SU-DHL-6 (cell line): ENCODE measurements at regions not wholly inside any gene's neighbourhood (a gene's known extent, or its start where the extent isn't known, plus 50 kb on each side); places are given as distances from the start of the nearest gene placed in this dataset.

Source experiments
- H2AFZ ChIP-seq: fragments of 200-600 bp; sonication (generic); 2 replicates; pipeline ENCODE4 v1.6.1; 2014; ENCODE audit warnings: low read depth, mild to moderate bottlenecking, moderate library complexity, mixed read lengths, antibody characterized with exemption, low read length; ENCODE audit not compliant: severe bottlenecking
- H3F3A ChIP-seq: fragments of 200-600 bp; shearing (Covaris generic); 2 replicates; pipeline ENCODE4 v1.6.0; 2016; ENCODE audit warnings: antibody characterized with exemption, mild to moderate bottlenecking; ENCODE audit not compliant: insufficient read depth
- H3K27ac ChIP-seq: fragments of 200-600 bp; sonication (generic); 2 replicates; pipeline ENCODE4 v1.5.1; 2016; ENCODE audit warnings: low read depth, mild to moderate bottlenecking, low read length, moderate library complexity, mixed read lengths
- H3K27me3 ChIP-seq: fragments of 200-600 bp; sonication (generic), shearing (Covaris generic); 2 replicates; pipeline ENCODE4 v1.6.0; 2014; ENCODE audit warnings: mild to moderate bottlenecking, low read length
- H3K36me3 ChIP-seq: fragments of 200-600 bp; sonication (generic); 2 replicates; pipeline ENCODE4 v1.6.1; 2014; ENCODE audit warnings: mild to moderate bottlenecking, low read length, mixed read lengths
- H3K4me2 ChIP-seq: fragments of 300-600, 200-600 bp; shearing (Covaris generic), sonication (generic); 2 replicates; pipeline ENCODE4 v1.6.0; 2014; ENCODE audit warnings: low read length, low read depth, mild to moderate bottlenecking; ENCODE audit not compliant: poor library complexity, severe bottlenecking
- H3K4me3 ChIP-seq: fragments of 200-600 bp; sonication (generic); 2 replicates; pipeline ENCODE4 v1.5.1; 2014; ENCODE audit warnings: antibody characterized with exemption, low read length, mild to moderate bottlenecking, mixed read lengths; ENCODE audit not compliant: insufficient read depth, poor library complexity, severe bottlenecking
- H3K79me2 ChIP-seq: fragments of 200-600 bp; sonication (generic); 2 replicates; pipeline ENCODE4 v1.6.1; 2014; ENCODE audit warnings: mild to moderate bottlenecking, low read length, moderate library complexity; ENCODE audit not compliant: insufficient read depth
- H3K9ac ChIP-seq: fragments of 200-600 bp; sonication (generic); 2 replicates; pipeline ENCODE4 v1.7.0; 2014; ENCODE audit warnings: mild to moderate bottlenecking, low read length
- H3K9me2 ChIP-seq: fragments of 200-600 bp; sonication (generic); replicated peaks from 2 replicates; pipeline ENCODE4 v1.6.1; 2014; ENCODE audit warnings: low read length; ENCODE audit not compliant: insufficient read depth
- H3K9me3 ChIP-seq: fragments of 200-600 bp; sonication (generic); 2 replicates; pipeline ENCODE4 v1.6.1; 2014; ENCODE audit warnings: low read length, mixed read lengths; ENCODE audit not compliant: insufficient read depth
- H4K20me1 ChIP-seq: fragments of 200-600 bp; sonication (generic); 2 replicates; pipeline ENCODE4 v1.6.1; 2014; ENCODE audit warnings: low read depth, mild to moderate bottlenecking, antibody characterized with exemption, low read length, moderate library complexity, mixed read lengths
- EZH2phosphoT487 ChIP-seq: fragments of 200-600 bp; sonication (generic), shearing (Covaris generic); conservative IDR thresholded peaks from 2 replicates; pipeline ENCODE4 v1.6.1; 2018; ENCODE audit warnings: mild to moderate bottlenecking, antibody characterized with exemption, low read length, moderate library complexity, mixed read lengths
- TF ChIP-seq, protein P1 (sequence below): fragments of 200-600 bp; sonication (generic); IDR thresholded peaks from one replicate; pipeline ENCODE4 v1.5.1; 2017; ENCODE audit warnings: antibody characterized with exemption, mild to moderate bottlenecking, low read length, moderate library complexity; ENCODE audit not compliant: insufficient read depth, poor library complexity, severe bottlenecking

DNA sequence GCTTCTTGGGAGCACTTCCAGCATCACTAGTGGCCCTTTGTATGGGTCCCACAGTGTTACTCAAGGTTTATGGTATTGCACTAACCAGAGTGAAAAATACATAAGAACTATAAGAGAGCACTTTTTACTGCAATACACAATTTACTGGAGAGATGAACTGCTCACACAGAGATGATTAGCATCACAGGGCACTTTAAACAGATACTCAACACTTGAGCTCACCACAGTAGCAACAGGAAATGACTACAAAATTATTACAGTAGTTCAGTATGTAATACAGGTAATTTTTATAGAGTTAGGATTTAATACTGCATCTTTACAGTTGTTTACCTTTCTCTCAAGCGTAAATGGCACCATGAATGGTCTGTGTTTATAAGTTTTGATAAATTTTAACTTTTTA lies 68.2 kb upstream of the CDK1 start:
- H3K79me2 ChIP-seq = no peaks in the 10 kb centered on the region
- H3K9ac ChIP-seq = no peak overlapping the region
- H3F3A ChIP-seq = no peaks in the 10 kb centered on the region
- no peaks in the 10 kb centered on the region for H4K20me1 ChIP-seq
- no peak for TF ChIP-seq EZH2phosphoT487
- TF ChIP-seq, protein P1, sequence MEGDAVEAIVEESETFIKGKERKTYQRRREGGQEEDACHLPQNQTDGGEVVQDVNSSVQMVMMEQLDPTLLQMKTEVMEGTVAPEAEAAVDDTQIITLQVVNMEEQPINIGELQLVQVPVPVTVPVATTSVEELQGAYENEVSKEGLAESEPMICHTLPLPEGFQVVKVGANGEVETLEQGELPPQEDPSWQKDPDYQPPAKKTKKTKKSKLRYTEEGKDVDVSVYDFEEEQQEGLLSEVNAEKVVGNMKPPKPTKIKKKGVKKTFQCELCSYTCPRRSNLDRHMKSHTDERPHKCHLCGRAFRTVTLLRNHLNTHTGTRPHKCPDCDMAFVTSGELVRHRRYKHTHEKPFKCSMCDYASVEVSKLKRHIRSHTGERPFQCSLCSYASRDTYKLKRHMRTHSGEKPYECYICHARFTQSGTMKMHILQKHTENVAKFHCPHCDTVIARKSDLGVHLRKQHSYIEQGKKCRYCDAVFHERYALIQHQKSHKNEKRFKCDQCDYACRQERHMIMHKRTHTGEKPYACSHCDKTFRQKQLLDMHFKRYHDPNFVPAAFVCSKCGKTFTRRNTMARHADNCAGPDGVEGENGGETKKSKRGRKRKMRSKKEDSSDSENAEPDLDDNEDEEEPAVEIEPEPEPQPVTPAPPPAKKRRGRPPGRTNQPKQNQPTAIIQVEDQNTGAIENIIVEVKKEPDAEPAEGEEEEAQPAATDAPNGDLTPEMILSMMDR = no peak
- H3K27ac ChIP-seq = no peak overlapping the region
- no peaks in the 10 kb centered on the region for H3K9me2 ChIP-seq
- no peaks in the 10 kb centered on the region for H3K27me3 ChIP-seq
- no peak overlapping the region for H3K4me2 ChIP-seq
- H3K9me3 ChIP-seq = no peaks in the 10 kb centered on the region
- no peaks in the 10 kb centered on the region for H3K36me3 ChIP-seq
- H2AFZ ChIP-seq = no peak overlapping the region
- no peak overlapping the region for H3K4me3 ChIP-seq

GRCh38 chr10:60708666-60709065 lies 69.6 kb upstream of the CDK1 start:
- Histone ChIP-seq H3K9me3 (no peaks in the 10 kb centered on the region), H3K4me3 (no peak overlapping the region), H3K9ac (no peak overlapping the region), H3K27ac (no peak overlapping the region), H3F3A (no peaks in the 10 kb centered on the region), H3K9me2 (no peaks in the 10 kb centered on the region), H3K79me2 (no peaks in the 10 kb centered on the region), H4K20me1 (no peaks in the 10 kb centered on the region), H2AFZ (no peak overlapping the region), H3K27me3 (no peaks in the 10 kb centered on the region), H3K36me3 (no peaks in the 10 kb centered on the region), H3K4me2 (no peak overlapping the region)
- TF ChIP-seq, protein P1 = no peak
- no peak for TF ChIP-seq EZH2phosphoT487

- Histone ChIP-seq H3K79me2 (no peaks in the 10 kb centered on the region), H3K27me3 (no peaks in the 10 kb centered on the region), H3K9me2 (no peaks in the 10 kb centered on the region), H3K27ac (no peak overlapping the region), H4K20me1 (no peaks in the 10 kb centered on the region), H3K4me3 (no peak overlapping the region), H2AFZ (no peak overlapping the region), H3K9me3 (no peaks in the 10 kb centered on the region), H3K36me3 (no peaks in the 10 kb centered on the region), H3K4me2 (no peak overlapping the region), H3K9ac (no peak overlapping the region), H3F3A (no peaks in the 10 kb centered on the region)
- TF ChIP-seq EZH2phosphoT487 = no peak
- TF ChIP-seq, protein P1 = no peak
Observed at GRCh38 chr10:60707841-60708240, 70.4 kb upstream of the CDK1 start.
